Stimulated activated CD8-positive, alpha-beta memory T cell treated with anti-CD3 and anti-CD28 coated beads, Interleukin-15, amount 100 ng/mL, for 48 hours (primary cell): ENCODE measurements at regions not wholly inside any gene's neighbourhood (a gene's known extent, or its start where the extent isn't known, plus 50 kb on each side); places are given as distances from the start of the nearest gene placed in this dataset.
"Not testable (repeated sequence)": the region's sequence is repeated elsewhere in the genome, so short reads cannot be mapped to it uniquely, and the experiment has no call there.

Experiments used
- DNase-seq, 2 donors: peaks; one replicate each; pipeline ENCODE4 v3.0.0-alpha.2; 2020; ENCODE audit warnings: low read depth in 2 of 2

- no peak for DNase-seq
These were observed 1032.2 kb upstream of the SEL1L start for GRCh38 chr14:82565825-82566224.

- DNase-seq: no peak
These were observed 1053.6 kb upstream of the SEL1L start for GRCh38 chr14:82587226-82587625.

- no peak for DNase-seq
These were observed 1061.8 kb upstream of the SEL1L start for GRCh38 chr14:82595466-82595865.

- no peak for DNase-seq
These were observed 1069.1 kb upstream of the SEL1L start for GRCh38 chr14:82602794-82603193.

DNA sequence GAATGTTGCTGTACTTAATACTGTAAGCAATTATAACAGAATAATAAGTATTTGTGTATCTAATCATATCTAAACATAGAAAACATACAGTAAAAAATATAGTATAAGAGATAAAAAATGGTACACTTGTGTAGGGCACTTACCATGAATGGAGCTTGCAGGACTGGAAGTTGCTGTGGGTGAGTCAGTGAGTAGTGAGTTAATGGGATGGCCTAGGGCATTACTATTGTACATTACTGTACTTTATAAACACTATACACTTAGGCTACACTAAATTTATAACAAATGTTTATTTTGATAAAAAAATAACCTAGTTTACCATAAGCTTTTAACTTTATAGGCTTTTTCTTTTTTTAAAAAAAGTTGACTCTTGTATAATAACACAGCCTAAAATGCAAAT, 1071.2 kb upstream of the SEL1L start:
- no peak for DNase-seq

DNA sequence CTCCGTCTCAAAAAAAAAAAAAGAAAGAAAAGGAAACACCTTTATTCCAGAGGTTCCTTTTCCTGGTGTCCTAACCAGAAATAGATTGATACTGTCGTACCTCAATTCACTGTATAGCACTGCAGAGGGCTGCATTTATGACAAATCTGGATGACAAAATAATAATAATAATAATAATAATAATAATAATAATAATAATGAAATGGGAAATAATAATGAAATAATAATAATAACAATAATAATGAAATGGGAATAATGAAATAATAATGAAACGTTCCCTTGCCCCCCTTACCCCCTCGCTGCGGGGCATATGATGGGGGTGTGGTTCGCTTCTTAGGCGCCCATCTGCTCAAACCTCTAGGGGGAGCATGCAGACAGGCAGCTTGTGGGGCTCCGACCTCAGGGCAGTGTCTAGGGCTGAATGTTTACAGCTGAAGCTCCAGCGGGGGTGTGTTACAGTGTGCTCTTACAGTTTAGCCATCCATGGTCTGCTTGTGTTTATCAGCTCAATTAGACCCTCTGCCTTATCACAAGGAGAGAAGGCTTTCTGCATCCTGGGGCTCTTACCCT, 1088.3 kb upstream of the SEL1L start:
- no peak for DNase-seq

- no peak for DNase-seq
These were observed 1092.8 kb upstream of the SEL1L start for GRCh38 chr14:82626156-82627066.

- no peak for DNase-seq
These were observed 1102.3 kb upstream of the SEL1L start for GRCh38 chr14:82635915-82636314.

DNA sequence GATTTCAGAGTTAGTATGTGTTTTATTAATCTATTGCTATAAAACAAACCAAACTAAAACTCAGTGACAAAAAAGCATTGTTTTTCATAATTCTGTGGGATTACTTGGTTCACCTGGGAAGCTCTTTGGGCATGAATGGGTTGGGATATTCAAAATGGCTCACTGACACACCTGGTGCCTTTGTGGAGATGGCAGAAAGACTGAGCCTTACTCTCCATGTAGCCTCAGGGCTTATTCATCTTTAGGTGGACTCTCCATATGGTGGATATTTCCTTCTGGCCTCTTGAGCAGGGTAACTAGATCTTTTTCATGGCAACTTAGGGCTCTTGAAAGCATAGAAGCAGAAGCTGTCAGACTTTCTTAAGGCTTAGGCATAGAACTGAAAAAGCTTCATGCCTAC, 1102.8 kb upstream of the SEL1L start:
- DNase-seq: no peak

- no peak for DNase-seq
These were observed 1107.4 kb upstream of the SEL1L start for GRCh38 chr14:82641050-82641540.

DNA sequence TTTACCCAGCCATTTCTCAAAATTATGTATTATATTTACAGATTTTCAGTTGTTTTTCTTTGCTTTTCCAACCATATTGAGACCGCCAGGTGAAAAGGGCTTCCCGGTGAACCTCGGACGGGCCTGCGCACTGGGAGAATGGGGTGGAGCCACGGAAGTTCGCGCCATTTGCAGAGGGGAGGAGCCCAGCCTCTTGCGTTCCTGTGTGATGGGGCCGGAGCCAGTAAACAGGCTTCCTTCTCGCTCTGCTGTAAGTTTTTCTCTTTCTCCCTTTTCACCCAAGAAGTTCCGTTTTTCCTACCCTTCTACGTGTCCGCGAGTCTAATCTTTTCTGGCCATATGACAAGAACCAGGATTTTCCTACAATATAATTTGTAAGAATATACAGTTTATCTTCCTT, 1108.8 kb upstream of the SEL1L start:
- no peak for DNase-seq

DNA sequence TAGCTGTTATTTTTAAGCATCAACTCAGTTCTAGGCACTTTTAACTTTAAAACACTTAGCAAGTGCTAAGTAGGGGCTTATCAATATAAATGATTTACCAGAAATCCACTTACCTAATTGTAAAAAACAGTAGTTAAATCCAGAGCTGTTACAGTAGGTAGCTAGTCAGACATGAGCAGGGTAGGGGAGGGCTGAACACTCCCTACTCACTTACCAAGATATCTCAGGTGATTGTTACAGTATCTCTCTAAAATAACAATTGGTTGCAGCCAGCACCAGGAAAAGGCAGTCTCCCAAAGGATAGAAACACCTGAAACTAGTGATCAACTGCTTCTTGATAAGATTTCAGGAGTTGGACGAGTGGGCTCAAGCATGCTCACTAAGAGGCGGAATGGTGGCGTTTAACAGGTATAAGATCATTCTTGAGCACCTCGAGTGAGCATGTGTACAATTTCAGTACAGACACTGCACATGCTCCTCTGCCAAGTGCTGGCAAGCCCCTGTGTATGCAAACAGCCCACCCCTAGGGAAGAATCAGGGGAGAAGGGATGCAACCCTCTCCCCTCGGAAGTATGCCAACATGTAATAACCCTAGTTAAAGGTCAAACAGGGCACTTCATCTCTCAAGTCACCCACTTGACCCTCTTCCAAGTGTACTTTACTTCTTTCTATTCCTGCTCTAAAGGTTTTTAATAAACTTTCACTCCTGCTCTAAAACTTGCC, 1113.6 kb upstream of the SEL1L start:
- DNase-seq: no peak

DNA sequence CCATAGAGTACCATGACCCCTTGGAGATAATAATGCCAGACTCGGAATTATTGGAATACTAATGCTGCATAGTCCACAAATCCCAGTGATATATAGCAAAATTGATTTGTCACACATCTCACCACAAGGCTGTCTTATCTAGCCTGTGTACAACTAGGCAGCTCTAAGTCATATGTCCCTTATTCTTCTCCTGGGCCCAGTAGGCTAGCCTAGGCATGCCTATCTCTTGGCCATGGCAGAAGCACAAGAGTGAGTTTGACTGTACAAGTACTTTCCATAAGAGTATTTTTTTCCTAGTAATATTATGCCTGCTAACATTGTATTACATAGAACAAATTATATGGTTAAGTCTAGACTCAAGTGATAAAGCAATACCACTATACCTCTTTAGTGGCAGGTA, 1122.1 kb upstream of the SEL1L start:
- no peak for DNase-seq

DNA sequence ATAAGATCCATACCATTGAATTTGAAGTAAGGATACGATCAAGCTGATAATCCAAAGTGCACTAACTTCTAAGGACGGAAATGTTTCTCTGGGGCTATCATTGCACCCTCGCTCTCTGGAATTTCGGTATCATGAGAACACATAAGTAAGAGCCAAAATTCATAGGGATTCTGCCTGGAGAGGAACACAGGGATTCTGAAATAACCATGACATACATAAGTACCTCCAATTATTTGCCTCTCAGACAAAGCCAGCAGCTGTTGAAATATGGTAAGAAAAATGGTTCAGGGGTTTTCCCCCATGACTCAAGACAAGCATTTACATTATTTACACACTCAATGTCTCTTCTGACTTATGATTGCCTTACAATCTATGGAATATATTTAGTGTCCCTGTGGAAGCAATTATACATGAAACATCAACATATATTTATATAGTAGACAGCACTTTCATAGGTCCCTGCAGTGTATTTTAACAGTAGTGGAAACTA, 1123.6 kb upstream of the SEL1L start:
- no peak for DNase-seq

GRCh38 chr14:82661258-82661657, 1127.6 kb upstream of the SEL1L start:
- no peak for DNase-seq

DNA sequence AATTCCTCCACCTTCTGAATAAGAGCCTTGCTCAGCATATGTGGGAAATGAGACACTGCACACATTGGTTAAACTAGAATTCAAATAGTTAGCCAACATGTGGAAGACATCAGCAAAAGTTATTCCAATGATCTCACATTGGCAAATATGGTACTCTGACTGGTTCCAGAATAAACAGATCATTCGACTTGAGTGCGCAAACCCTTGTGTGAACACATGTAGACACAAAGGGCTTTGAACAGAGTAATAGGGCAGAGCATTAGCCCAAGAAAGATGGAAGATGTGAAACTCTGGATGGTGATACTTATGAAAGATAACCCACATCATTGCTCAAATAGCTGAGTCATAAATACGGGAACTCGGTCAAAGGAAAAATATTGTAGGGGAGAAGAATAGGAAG, 1133.4 kb upstream of the SEL1L start:
- no peak for DNase-seq

GRCh38 chr14:82667501-82667900, 1133.8 kb upstream of the SEL1L start:
- no peak for DNase-seq

DNA sequence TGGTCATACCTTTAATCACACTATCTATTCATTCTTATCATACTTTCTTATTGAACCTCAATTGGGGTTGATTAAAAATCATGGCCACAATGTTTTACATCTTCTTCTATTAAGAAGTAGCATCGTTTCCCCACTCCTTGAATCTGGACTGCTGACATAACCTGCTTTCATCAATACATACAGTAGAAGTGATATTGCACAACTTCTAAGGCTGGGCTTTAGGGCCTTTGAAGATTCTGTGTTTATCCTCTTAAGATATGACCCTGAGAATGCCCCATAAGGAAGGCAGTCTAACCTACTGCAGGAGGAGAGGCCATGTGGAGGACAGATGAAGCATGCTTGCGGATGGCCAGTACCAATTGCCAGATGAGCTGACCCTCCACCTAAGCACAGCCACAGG, 1142.8 kb upstream of the SEL1L start:
- no peak for DNase-seq

DNA sequence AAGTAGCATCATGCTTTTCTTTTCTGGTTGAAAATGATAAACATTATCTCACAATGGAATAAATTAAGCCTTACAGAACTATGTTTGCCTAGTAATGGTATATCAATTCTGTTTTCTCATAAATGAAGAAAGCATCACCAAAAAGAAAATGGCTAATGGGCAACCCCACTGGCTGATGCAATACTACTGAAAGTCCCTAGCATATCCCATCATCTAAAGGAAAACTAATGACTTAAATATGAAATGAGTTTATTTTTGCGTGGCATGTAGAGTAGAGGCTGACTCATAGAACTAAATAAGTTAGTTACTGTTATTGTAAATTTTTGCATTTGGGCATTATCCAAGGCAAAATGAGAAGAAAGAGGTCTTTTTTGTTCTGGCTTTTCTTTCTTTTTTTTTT, 1156.3 kb upstream of the SEL1L start:
- DNase-seq: no peak

GRCh38 chr14:82691191-82691590, 1157.5 kb upstream of the SEL1L start:
- DNase-seq: not testable (repeated sequence)

GRCh38 chr14:82694820-82695219, 1161.2 kb upstream of the SEL1L start:
- DNase-seq: no peak

GRCh38 chr14:82704218-82704617, 1170.6 kb upstream of the SEL1L start:
- DNase-seq: no peak
